H1 (cell line): ENCODE measurements at regions not wholly inside any gene's neighbourhood (a gene's known extent, or its start where the extent isn't known, plus 50 kb on each side); places are given as distances from the start of the nearest gene placed in this dataset.

Experiments
- CTCF ChIA-PET: fragments of 300-600 bp; sonication (Branson Sonifier 250); formaldehyde crosslinking; loops from one replicate; lab custom pipeline; 2021; ENCODE audit not compliant: partially characterized antibody; lab: Charles Lee
- POLR2A ChIA-PET: fragments of 300-600 bp; sonication (Branson Sonifier 250); formaldehyde crosslinking; loops from one replicate; lab custom pipeline; 2021; ENCODE audit warnings: inconsistent platforms; ENCODE audit not compliant: partially characterized antibody; lab: Charles Lee
- DNase-seq, 2 experiments: peaks; one replicate each; pipeline versions ENCODE4 v3.0.0 to v3.0.0-alpha.2; 2010 to 2022; ENCODE audit warnings: low spot score in 2 of 2, low read depth in 1 of 2, mixed read lengths in 1 of 2
- FAIRE-seq: peaks from 2 replicates; lab custom pipeline; 2011; peaks lifted over from hg19 to GRCh38; lab: Jason Lieb, UNC
- H2AFZ ChIP-seq: 2 replicates; pipeline ENCODE4 v1.8.1; 2012; ENCODE audit warnings: low read length, inconsistent platforms
- H2AK5ac ChIP-seq: 2 replicates; pipeline ENCODE4 v1.6.1; 2013; ENCODE audit warnings: low read depth, low read length
- H2BK120ac ChIP-seq: replicated peaks from 2 replicates; pipeline ENCODE3; 2013; ENCODE audit warnings: low read depth, low read length, inconsistent platforms
- H2BK12ac ChIP-seq: 2 replicates; pipeline ENCODE4 v1.6.1; 2013; ENCODE audit warnings: low read depth, low read length
- H2BK15ac ChIP-seq: 2 replicates; pipeline ENCODE4 v1.6.1; 2013; ENCODE audit warnings: low read length
- H2BK20ac ChIP-seq: 2 replicates; pipeline ENCODE4 v1.6.1; 2013; ENCODE audit warnings: low read length
- H2BK5ac ChIP-seq: 2 replicates; pipeline ENCODE4 v1.6.1; 2013; ENCODE audit warnings: low read depth, low read length
- H3K14ac ChIP-seq: 2 replicates; pipeline ENCODE4 v1.6.1; 2013; ENCODE audit warnings: inconsistent platforms; ENCODE audit not compliant: insufficient read length
- H3K18ac ChIP-seq: 2 replicates; pipeline ENCODE4 v1.6.1; 2013; ENCODE audit warnings: low read length; ENCODE audit errors: extremely low read depth
- H3K23ac ChIP-seq: 2 replicates; pipeline ENCODE4 v1.6.1; 2013; ENCODE audit warnings: inconsistent platforms; ENCODE audit not compliant: insufficient read length
- H3K23me2 ChIP-seq: 2 replicates; pipeline ENCODE4 v1.6.1; 2013; ENCODE audit warnings: low read depth, low read length
- H3K27ac ChIP-seq: 2 replicates; pipeline ENCODE4 v1.6.1; 2011; ENCODE audit warnings: low read depth, low read length, inconsistent platforms
- H3K27me3 ChIP-seq, 4 experiments: replicated peaks in 1 of 4; 1 replicate in 1 of 4; 2 replicates in 3 of 4; pipeline versions ENCODE4 v1.6.1 to v1.8.1; 2011 to 2013; ENCODE audit warnings: low read length in 3 of 4, mild to moderate bottlenecking in 3 of 4, inconsistent platforms in 2 of 4, mixed read lengths in 2 of 4, moderate library complexity in 1 of 4; ENCODE audit not compliant: control insufficient read depth in 3 of 4, insufficient read depth in 3 of 4; ENCODE audit errors: extremely low read depth in 1 of 4
- H3K36me3 ChIP-seq, 4 experiments: 2 replicates each; pipeline versions ENCODE4 v1.6.1 to v1.8.1; 2011 to 2013; ENCODE audit warnings: mild to moderate bottlenecking in 4 of 4, low read length in 3 of 4, moderate library complexity in 2 of 4, control low read depth in 1 of 4, inconsistent platforms in 1 of 4; ENCODE audit not compliant: insufficient read depth in 4 of 4, control insufficient read depth in 2 of 4
- H3K4ac ChIP-seq: replicated peaks from 2 replicates; pipeline ENCODE3; 2013; ENCODE audit warnings: low read length, low read depth, mixed read lengths, inconsistent platforms; ENCODE audit not compliant: insufficient read length
- H3K4me1 ChIP-seq, 4 experiments: replicated peaks in 1 of 4; 1 replicate in 1 of 4; 2 replicates in 3 of 4; pipeline versions ENCODE4 v1.6.1 to v1.8.1; 2011 to 2013; ENCODE audit warnings: low read length in 3 of 4, inconsistent platforms in 2 of 4, mixed read lengths in 1 of 4; ENCODE audit not compliant: insufficient read depth in 4 of 4, control insufficient read depth in 3 of 4
- H3K4me2 ChIP-seq, 2 experiments: 2 replicates each; pipeline versions ENCODE4 v1.6.1 to v1.8.1; 2011 to 2013; ENCODE audit warnings: low read depth in 2 of 2, low read length in 2 of 2, control low read depth in 1 of 2, inconsistent platforms in 1 of 2, mild to moderate bottlenecking in 1 of 2; ENCODE audit not compliant: insufficient read depth in 1 of 2
- H3K4me3 ChIP-seq, 4 experiments: fragments of 200-600, 300-600 bp in 1 of 4; sonication (generic), shearing (Covaris generic), sonication (Bioruptor Twin) in 1 of 4; 2 replicates each; pipeline versions ENCODE4 v1.5.1 to v1.8.1; 2011 to 2016; ENCODE audit warnings: low read length in 4 of 4, low read depth in 3 of 4, control low read depth in 2 of 4, inconsistent platforms in 2 of 4, mild to moderate bottlenecking in 2 of 4, mixed read lengths in 1 of 4, moderate library complexity in 1 of 4; ENCODE audit not compliant: insufficient read depth in 2 of 4; ENCODE audit errors: extremely low read depth in 1 of 4
- H3K56ac ChIP-seq: replicated peaks from 2 replicates; pipeline ENCODE3; 2013; ENCODE audit warnings: low read depth, mild to moderate bottlenecking, mixed read lengths, low read length, inconsistent platforms; ENCODE audit not compliant: insufficient read length
- H3K79me1 ChIP-seq: 2 replicates; pipeline ENCODE4 v1.6.1; 2013; ENCODE audit warnings: low read depth, low read length, control low read depth
- H3K79me2 ChIP-seq, 2 experiments: 2 replicates each; pipeline versions ENCODE4 v1.6.1 to v1.8.1; 2012 to 2013; ENCODE audit warnings: low read length in 2 of 2, mild to moderate bottlenecking in 2 of 2, inconsistent platforms in 1 of 2; ENCODE audit not compliant: insufficient read depth in 2 of 2, control insufficient read depth in 1 of 2
- H3K9ac ChIP-seq, 4 experiments: replicated peaks in 1 of 4; 1 replicate in 1 of 4; 2 replicates in 3 of 4; pipeline versions ENCODE4 v1.6.1 to v1.8.1; 2011 to 2013; ENCODE audit warnings: low read depth in 3 of 4, low read length in 3 of 4, control low read depth in 2 of 4, mild to moderate bottlenecking in 2 of 4, moderate library complexity in 2 of 4, inconsistent platforms in 1 of 4; ENCODE audit errors: extremely low read depth in 1 of 4
- H3K9me3 ChIP-seq, 2 experiments: 2 replicates each; pipeline versions ENCODE4 v1.6.1 to v1.8.1; 2012 to 2013; ENCODE audit warnings: mild to moderate bottlenecking in 2 of 2, moderate library complexity in 2 of 2, control low read depth in 1 of 2, inconsistent platforms in 1 of 2, low read depth in 1 of 2, low read length in 1 of 2, mixed read lengths in 1 of 2; ENCODE audit not compliant: insufficient read depth in 2 of 2
- H4K20me1 ChIP-seq, 2 experiments: replicated peaks in 1 of 2; 2 replicates each; pipeline versions ENCODE3 to v1.8.1; 2011 to 2013; ENCODE audit warnings: inconsistent platforms in 2 of 2, low read length in 2 of 2, mild to moderate bottlenecking in 1 of 2; ENCODE audit not compliant: insufficient read depth in 2 of 2, control insufficient read depth in 1 of 2
- H4K5ac ChIP-seq: 2 replicates; pipeline ENCODE4 v1.6.1; 2013; ENCODE audit warnings: low read length, low read depth, mixed read lengths, inconsistent platforms; ENCODE audit not compliant: insufficient read length
- H4K8ac ChIP-seq: 2 replicates; pipeline ENCODE4 v1.8.0; 2013; ENCODE audit warnings: mild to moderate bottlenecking, moderate library complexity, low read length, inconsistent platforms; ENCODE audit not compliant: insufficient read depth; ENCODE audit errors: extremely low read depth
- H4K91ac ChIP-seq: replicated peaks from 2 replicates; pipeline ENCODE3; 2013; ENCODE audit warnings: low read length, mixed read lengths, inconsistent platforms; ENCODE audit not compliant: insufficient read length
- CBX5 ChIP-seq: fragments of 300-800, 300-1000 bp; sonication (generic); IDR thresholded peaks from 2 replicates; pipeline ENCODE4 v1.7.1; 2016; ENCODE audit warnings: antibody characterized with exemption, low read length, low read depth
- GTF2F1 ChIP-seq: IDR thresholded peaks from 2 replicates; pipeline ENCODE4 v1.6.1; 2012; ENCODE audit warnings: low read depth, low read length, improper control_type of control experiment, borderline replicate concordance
- MAX ChIP-seq: IDR thresholded peaks from 2 replicates; pipeline ENCODE4 v1.6.1; 2012; ENCODE audit warnings: inconsistent platforms
- POLR2AphosphoS5 ChIP-seq: IDR thresholded peaks from 2 replicates; pipeline ENCODE4 v1.6.1; 2011; ENCODE audit warnings: low read depth, low read length
- POU5F1 ChIP-seq: IDR thresholded peaks from 2 replicates; pipeline ENCODE4 v1.6.1; 2011; ENCODE audit warnings: low read depth, mild to moderate bottlenecking, low read length, moderate library complexity
- RBBP5 ChIP-seq: IDR thresholded peaks from 2 replicates; pipeline ENCODE4 v1.7.1; 2012; ENCODE audit warnings: low read depth, mild to moderate bottlenecking, inconsistent platforms, low read length, moderate library complexity, borderline replicate concordance
- RFX5 ChIP-seq: IDR thresholded peaks from 2 replicates; pipeline ENCODE4 v1.6.1; 2011; ENCODE audit warnings: low read depth, low read length, improper control_type of control experiment, borderline replicate concordance
- RNF2 ChIP-seq: fragments of 200-900, 300-1000 bp; sonication (generic); IDR thresholded peaks from 2 replicates; pipeline ENCODE4 v1.7.1; 2016; ENCODE audit warnings: borderline replicate concordance, low read depth, mild to moderate bottlenecking, antibody characterized with exemption, low read length; ENCODE audit not compliant: poor library complexity, severe bottlenecking; ENCODE audit errors: missing control alignments
- SP1 ChIP-seq: IDR thresholded peaks from 2 replicates; pipeline ENCODE4 v1.6.1; 2011; ENCODE audit warnings: low read depth, low read length
- TCF12 ChIP-seq: IDR thresholded peaks from 2 replicates; pipeline ENCODE4 v1.6.1; 2011; ENCODE audit warnings: low read depth, mild to moderate bottlenecking, low read length
- TEAD4 ChIP-seq: IDR thresholded peaks from 2 replicates; pipeline ENCODE4 v1.6.1; 2012; ENCODE audit warnings: low read depth, low read length, inconsistent platforms, mixed read lengths
- ZNF274 ChIP-seq: IDR thresholded peaks from 2 replicates; pipeline ENCODE4 v1.7.0; 2012; ENCODE audit warnings: low read length, borderline replicate concordance; ENCODE audit errors: extremely low read depth
- WGBS, 2 experiments: shearing (Covaris generic) in 1 of 2; methylation state at CpG; one replicate each; pipeline versions ENCODE4 v1.1.6 to v1.1.7; 2013 to 2015; ENCODE audit warnings: low lambda C conversion rate in 2 of 2, mixed read lengths in 2 of 2, inconsistent platforms in 1 of 2, low coverage in 1 of 2, missing lambda C conversion rate in 1 of 2; ENCODE audit not compliant: insufficient replicate concordance in 2 of 2, insufficient coverage in 1 of 2, insufficient read length in 1 of 2; ENCODE audit errors: extremely low coverage in 1 of 2, missing lambda C conversion rate in 1 of 2; 5-methylcytosine and 5-hydroxymethylcytosine counted together

- Histone ChIP-seq H3K14ac (no peak overlapping the region), H3K4ac (no peak overlapping the region), H3K4me3 (no peak overlapping the region), H4K20me1 (no peaks in the 10 kb centered on the region), H3K27ac (no peak overlapping the region), H3K4me1 (no peaks in the 10 kb centered on the region), H2BK20ac (no peak overlapping the region), H3K56ac (no peak overlapping the region), H2BK5ac (no peak overlapping the region), H3K23ac (no peak overlapping the region), H3K27me3 (no peaks in the 10 kb centered on the region), H4K8ac (no peak overlapping the region), H4K91ac (no peak overlapping the region), H2BK15ac (no peak overlapping the region), H3K18ac (no peak overlapping the region), H3K79me2 (no peaks in the 10 kb centered on the region), H2AFZ (no peak overlapping the region), H2AK5ac (no peak overlapping the region), H3K9ac (no peak overlapping the region), H3K36me3 (no peaks in the 10 kb centered on the region), H3K79me1 (no peaks in the 10 kb centered on the region), H4K5ac (no peak overlapping the region), H2BK120ac (no peak overlapping the region), H3K23me2 (no peaks in the 10 kb centered on the region), H2BK12ac (no peak overlapping the region), H3K4me2 (no peak overlapping the region), H3K9me3 (peaks cover 7 to 10% of the 10 kb centered on the region in 2 experiments)
- FAIRE-seq, result no peak
- DNase-seq, result no peak
- 86% methylated on average over 5 of the region's 5 CpGs; no CpG with 5 or more reads in 1 of the 2 experiments for WGBS, 2 experiments
- ChIA-PET POLR2A (no interaction called here), CTCF (interaction anchor here (0.7 to 1.1 kb wide), 2 partner anchors 48 to 51 kb away, joined by 3 read pairs; no protein-coding TSS in a partner anchor)
- TF ChIP-seq CBX5 (no peak), TCF12 (no peak), RFX5 (no peak), RNF2 (no peak), GTF2F1 (no peak), POU5F1 (no peak), MAX (no peak), ZNF274 (no peak), TEAD4 (no peak), POLR2AphosphoS5 (no peak), RBBP5 (no peak), SP1 (no peak)
These were observed 237.5 kb downstream of the PIK3C3 start for GRCh38 chr18:42192251-42193248.
